C4-2B (cell line): ENCODE measurements at regions not wholly inside any gene's neighbourhood (a gene's known extent, or its start where the extent isn't known, plus 50 kb on each side); places are given as distances from the start of the nearest gene placed in this dataset.

Experiments
- H3K27ac ChIP-seq: fragments of 450-650 bp; 2 replicates; pipeline ENCODE4 v1.5.1; 2017
- ZFX ChIP-seq: fragments of 450-650 bp; IDR thresholded peaks from 2 replicates; pipeline ENCODE4 v1.6.1; 2017
- TF ChIP-seq, protein P1 (sequence below): fragments of 450-650 bp; conservative IDR thresholded peaks from 2 replicates; pipeline ENCODE4 v1.5.1; 2017; ENCODE audit warnings: mild to moderate bottlenecking

DNA sequence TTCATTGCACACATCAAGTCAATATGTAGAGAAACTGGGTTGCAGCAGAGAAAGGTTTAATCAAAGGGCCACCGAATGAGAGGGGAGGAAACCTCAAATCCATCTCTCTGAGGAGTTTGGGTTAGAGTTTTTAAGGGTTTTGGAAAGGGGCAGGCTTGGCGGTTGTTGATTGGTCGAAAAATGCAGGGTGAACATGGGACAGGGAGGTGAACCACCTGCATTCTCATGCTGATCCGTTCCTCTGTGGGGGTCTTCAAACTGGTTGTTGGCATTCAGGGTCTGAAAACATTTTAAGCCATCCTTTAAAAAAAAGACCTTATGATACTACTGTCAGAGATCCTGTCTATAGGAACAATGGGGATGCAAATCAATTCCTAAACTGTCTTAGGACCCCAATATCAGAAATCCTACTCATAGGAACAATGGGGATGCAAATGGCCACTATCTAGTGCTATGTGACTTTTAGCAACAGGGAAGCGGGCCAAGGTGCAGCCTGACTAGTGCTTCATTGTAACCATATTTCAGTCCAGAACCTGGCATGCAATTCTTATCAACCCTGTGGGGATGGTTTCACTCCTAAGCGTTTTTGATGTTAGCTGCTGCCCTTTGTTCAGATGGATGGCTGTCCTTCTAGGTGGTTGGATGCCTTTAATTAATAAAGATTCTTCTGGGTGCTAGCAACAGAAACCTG is 120.1 kb upstream of the MGAT5 start:
- no peak overlapping the region for H3K27ac ChIP-seq
- TF ChIP-seq, protein P1, sequence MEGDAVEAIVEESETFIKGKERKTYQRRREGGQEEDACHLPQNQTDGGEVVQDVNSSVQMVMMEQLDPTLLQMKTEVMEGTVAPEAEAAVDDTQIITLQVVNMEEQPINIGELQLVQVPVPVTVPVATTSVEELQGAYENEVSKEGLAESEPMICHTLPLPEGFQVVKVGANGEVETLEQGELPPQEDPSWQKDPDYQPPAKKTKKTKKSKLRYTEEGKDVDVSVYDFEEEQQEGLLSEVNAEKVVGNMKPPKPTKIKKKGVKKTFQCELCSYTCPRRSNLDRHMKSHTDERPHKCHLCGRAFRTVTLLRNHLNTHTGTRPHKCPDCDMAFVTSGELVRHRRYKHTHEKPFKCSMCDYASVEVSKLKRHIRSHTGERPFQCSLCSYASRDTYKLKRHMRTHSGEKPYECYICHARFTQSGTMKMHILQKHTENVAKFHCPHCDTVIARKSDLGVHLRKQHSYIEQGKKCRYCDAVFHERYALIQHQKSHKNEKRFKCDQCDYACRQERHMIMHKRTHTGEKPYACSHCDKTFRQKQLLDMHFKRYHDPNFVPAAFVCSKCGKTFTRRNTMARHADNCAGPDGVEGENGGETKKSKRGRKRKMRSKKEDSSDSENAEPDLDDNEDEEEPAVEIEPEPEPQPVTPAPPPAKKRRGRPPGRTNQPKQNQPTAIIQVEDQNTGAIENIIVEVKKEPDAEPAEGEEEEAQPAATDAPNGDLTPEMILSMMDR, result no peak

DNA sequence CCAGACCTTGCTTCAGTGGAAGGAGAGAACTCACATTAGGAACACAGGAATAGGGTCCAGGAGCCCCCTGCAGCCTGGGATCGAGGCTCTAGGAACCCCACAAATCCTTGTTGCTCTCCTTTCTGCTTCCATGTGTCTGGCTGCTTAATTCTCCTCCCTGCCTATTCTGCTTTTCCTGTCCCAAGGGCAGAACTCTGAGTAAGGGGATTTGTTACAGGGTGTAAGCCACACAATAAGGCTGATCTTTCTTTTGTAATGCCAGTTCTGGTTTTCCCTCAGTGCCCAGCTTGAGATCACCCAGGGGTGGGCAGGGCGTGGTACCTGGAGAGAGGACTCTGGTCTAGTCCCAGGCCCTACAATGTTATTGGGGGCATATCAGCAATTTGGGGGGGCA is 119.6 kb upstream of the MGAT5 start:
- no peak overlapping the region for H3K27ac ChIP-seq
- TF ChIP-seq, protein P1, result no peak
- no peak for TF ChIP-seq ZFX

DNA sequence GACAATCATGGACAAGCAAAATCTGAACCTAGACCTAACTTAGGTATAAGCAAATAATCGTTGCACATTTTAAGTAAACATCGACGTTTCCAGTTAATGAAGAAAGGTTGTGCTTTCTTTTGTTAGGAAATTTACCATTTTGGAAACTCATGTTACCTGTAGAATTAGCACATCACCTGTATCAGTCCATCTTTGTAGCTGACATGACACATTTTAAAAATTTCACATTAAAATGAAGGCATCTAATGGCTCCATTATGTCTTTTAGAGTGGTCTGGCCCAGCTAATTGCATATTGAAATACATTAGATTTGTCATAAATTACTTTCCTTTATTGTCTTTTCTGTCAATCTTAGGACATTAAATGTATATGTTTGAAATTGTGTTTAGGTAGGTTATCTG is 119.0 kb upstream of the MGAT5 start:
- no peak overlapping the region for H3K27ac ChIP-seq
- TF ChIP-seq ZFX, result no peak
- TF ChIP-seq, protein P1, result no peak

DNA sequence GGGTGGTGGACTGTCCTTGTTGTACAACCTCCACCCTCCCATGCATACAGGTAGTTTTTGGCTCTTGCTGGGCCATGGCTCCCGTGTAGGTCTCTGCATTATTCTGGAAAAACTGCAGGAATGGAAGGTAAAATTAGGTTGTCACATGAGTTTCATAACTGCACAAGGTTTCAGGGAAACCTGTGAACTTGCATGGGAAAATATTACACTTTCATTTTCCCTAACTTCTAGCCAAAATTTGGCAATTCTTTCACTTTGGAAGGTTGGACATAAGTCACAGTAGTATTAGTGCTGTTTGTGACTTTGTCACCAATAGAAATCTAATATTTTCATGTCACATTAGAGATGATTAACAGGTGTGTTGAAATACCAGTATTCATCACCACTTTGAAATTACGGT is 118.1 kb upstream of the MGAT5 start:
- no peak for TF ChIP-seq ZFX
- TF ChIP-seq, protein P1, result no peak
- no peak overlapping the region for H3K27ac ChIP-seq

DNA sequence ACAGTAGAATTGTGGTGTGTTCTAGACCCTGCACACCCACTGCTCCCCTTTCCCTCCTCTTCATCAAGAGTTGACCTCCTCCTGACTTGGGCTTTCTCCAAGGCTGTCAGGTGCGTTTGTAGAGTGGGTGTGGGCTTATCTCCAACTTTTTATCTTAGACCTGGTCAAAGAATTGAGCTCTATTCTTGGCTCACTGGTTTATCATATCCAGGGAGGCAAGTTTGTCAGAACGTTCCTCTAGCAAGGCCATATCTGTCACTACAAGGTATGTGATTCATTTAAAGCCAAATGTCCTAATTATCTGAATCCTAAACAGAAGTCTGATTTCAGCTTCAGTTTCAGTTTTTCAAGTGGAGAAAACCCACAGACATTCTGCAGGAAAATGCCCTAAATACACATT is 117.1 kb upstream of the MGAT5 start:
- no peak overlapping the region for H3K27ac ChIP-seq
- TF ChIP-seq, protein P1, result no peak
- TF ChIP-seq ZFX, result no peak

DNA sequence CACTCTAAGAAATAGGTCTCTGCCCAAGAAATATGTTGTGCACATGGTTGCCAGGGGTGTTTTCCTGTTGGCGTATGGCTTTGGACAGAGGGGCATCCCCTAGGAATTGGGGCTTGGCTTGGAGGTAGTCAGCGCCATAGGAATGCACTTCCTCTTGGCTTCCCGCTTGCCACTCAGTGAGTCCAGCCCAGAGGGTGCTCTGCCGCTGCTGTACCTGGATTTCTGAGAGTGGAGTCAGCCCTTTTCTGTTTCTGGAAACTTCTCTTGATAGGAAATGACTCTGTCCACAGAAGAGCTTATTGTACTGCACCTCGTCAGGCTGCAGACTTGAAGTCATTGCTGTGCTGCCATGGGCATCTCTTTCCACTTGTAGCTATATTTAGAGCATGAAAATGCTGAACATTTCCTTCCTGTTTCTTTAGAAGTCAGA is 116.7 kb upstream of the MGAT5 start:
- TF ChIP-seq ZFX, result no peak
- TF ChIP-seq, protein P1, result no peak
- no peak overlapping the region for H3K27ac ChIP-seq

DNA sequence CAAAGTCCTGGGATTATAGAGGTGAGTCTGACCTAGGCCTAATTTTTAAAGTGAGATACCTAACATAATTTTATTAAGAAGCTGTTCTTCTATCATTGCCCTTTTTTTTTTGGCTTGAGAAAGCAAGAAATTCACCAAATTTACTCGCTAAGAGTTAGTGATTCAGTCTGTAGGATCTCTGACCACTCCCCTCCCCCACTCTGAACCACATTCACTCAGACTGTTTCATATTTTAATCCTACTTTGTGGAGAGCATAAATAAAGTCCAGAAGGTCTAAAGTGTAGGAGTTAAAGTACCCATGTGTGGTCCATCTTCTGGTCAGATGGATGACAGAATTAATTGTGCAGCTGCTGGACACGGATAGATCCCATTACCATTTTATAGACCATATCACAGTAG is 115.8 kb upstream of the MGAT5 start:
- no peak for TF ChIP-seq ZFX
- TF ChIP-seq, protein P1, result no peak

More for the DNA sequence above, 115.8 kb upstream of the MGAT5 start:
- H3K27ac ChIP-seq, result no peak overlapping the region
